GM12873 (cell line): ENCODE measurements at regions not wholly inside any gene's neighbourhood (a gene's known extent, or its start where the extent isn't known, plus 50 kb on each side); places are given as distances from the start of the nearest gene placed in this dataset.

Experiments used
- CTCF ChIP-seq: IDR thresholded peaks from 2 replicates; pipeline ENCODE4 v1.5.1; 2012; ENCODE audit warnings: low read depth, mild to moderate bottlenecking, moderate library complexity, low read length, control low read depth; ENCODE audit not compliant: insufficient read depth; ENCODE audit errors: missing control alignments

- TF ChIP-seq CTCF: no peak
Observed at GRCh38 chr4:125722009-125722408, 407.3 kb downstream of the FAT4 start.

- no peak for TF ChIP-seq CTCF
Observed at GRCh38 chr4:125725957-125726525, 411.3 kb downstream of the FAT4 start.

- TF ChIP-seq CTCF: no peak
Observed at GRCh38 chr4:125727931-125728330, 413.2 kb downstream of the FAT4 start.

GRCh38 chr4:125728568-125728967 is 413.8 kb downstream of the FAT4 start:
- TF ChIP-seq CTCF: no peak

GRCh38 chr4:125729171-125729570 is 414.4 kb downstream of the FAT4 start:
- no peak for TF ChIP-seq CTCF

GRCh38 chr4:125732632-125733031 is 417.9 kb downstream of the FAT4 start:
- no peak for TF ChIP-seq CTCF

- TF ChIP-seq CTCF: no peak
Observed at GRCh38 chr4:125734504-125734903, 419.7 kb downstream of the FAT4 start.
